Activated T-helper 1 cell treated with Interleukin-2 at 50 U/mL for 16 hours (primary cell): ENCODE measurements at regions not wholly inside any gene's neighbourhood (a gene's known extent, or its start where the extent isn't known, plus 50 kb on each side); places are given as distances from the start of the nearest gene placed in this dataset.

ENCODE experiments used
- DNase-seq: peaks from one replicate; pipeline ENCODE4 v3.0.0-alpha.2; 2020; ENCODE audit warnings: low read depth

DNA sequence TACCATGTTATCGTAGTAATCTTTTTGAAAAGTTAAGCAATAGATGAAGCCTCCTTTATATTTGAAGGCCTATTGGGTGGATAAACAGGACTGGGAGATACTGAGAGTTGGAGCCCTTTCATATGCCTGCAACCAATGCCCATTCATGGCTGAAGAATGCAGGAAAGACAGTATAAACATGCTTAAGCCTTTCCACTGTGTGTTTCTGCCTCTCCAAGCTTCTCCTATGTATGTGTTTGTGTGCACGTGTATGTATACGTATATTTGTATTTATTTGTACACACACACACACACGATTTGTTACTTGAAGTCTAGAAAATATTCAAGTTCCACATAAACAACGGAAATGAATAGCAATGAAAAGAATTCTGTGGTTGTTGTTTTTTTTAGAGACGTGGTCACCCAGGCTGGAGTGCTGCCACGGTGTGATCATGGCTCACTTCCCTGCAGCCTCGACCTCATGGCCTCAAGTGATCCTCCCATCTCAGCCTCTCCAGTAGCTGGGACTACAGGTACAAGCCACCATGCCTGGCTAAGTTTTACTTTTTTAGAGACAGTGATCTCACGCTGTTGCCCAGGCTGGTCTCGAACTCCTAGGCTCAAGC, 1453.5 kb downstream of the AACS start:
- no peak for DNase-seq

DNA sequence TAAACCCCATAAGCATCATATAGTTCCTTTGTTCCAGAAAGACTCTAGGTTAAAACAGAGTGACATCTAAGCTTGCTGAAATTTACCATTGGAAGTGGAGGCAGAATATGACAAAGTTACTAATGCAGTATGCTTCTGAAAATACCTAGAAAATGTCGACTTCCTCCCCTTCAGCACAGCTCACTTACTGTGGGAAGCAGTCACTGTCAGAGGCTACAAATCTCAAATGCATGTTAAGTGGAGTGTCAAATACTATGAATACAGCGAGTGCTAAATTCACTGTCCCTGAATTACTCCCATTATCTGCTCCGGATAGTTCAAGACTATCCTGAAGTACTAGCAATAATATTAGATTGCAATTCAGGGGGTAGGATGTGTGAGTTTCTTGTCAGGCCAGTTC, 1454.6 kb downstream of the AACS start:
- DNase-seq: no peak

DNA sequence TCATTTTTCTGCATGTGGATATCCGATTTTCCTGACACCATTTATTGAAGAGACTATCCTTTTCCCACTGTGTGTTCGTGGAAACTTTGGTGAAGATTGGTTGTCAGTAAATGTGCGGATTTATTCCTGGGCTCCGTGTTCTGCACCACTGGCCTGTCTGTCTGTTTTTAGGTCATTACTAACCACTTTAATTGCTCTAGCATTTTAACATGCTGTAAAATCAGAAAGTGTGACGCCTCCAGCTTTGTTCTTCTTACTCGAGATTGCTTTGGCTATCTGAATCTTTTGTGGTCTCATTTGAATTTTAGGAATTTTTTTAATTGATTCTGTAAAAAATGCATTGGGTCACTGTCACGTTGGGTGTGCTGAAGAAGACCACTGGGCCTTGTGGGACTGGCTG, 1458.7 kb downstream of the AACS start:
- DNase-seq: no peak

DNA sequence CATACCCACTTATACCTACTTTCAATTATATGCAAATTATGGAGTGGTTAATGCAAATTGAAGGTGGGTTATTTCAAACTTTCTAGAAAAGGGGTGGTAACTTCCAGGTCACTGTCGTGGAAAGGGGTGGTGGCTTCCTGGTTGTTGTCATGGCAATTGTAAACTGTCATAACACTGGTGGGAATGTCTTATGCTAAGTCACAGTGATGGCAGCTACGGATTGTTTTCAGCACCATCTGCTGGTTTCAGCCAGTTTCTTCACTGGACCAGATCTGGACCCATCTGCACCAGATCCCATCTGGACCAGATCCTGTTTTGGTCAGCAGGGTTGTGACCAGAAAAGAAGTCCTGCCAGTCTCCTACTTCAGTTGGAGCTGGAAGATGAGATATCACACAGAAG, 1469.3 kb downstream of the AACS start:
- no peak for DNase-seq

DNA sequence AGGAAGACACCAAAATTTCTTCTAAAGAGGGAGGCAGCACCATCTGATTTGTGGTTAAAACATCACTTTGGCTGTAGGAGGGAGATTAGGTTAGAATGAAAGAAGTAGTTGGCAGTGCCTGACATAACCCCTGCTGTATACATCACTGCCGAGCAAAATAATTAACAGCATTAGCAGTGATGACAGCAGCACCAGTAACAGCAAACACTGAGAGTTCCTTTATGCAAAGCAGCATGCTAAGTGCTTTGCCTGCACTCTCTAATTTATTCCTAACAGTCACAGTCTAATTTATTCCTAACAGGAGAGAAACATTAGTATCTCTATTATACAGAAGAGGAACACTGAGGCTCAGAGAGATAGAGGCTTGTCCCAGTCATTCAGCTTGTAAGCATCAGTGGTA, 1469.7 kb downstream of the AACS start:
- no peak for DNase-seq

DNA sequence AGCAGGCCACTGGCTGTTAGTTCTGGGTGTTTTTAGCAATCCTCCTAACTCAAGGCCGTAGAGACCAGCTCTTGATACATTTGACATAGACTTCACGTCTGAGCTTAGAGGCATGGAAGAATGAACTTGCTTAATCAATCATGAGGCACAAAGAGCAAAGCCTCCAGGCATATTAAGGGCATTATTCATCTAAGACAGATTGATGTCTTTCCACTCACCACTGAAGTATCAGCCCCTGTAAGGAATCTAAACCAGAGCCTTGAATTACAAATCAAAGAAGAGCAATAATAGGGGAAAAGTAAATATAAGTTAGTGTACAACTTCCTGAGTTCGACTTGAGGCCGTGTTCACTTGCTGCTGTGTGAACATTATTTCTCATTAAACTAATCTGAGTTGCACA, 1470.7 kb downstream of the AACS start:
- no peak for DNase-seq

DNA sequence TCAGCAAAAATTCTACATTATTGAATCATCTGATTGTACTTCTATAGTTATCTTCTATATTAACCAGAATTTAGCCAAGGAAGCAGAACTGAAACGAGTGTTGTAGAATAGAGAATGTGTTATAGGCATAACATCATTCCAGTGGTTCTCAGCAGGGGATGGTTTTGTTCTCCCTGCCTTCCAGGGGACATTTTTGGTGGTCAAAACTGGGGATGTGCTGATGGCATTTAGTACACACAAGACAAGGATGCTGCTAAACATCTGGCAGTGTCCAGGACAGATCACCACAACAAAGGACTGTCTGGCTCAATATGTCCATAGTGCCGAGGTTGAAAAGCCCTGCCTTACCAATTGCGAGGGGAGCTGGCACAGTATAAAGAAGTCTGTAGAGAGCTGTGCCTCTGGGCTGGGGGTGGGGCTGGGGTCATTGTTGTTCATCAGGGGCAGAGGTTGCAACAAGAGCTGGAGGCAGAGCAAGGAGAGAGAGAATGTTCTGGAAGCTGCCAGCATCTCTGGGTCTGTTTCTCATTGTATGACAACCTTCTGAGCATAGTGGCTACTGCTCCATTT, 1472.8 kb downstream of the AACS start:
- no peak for DNase-seq

DNA sequence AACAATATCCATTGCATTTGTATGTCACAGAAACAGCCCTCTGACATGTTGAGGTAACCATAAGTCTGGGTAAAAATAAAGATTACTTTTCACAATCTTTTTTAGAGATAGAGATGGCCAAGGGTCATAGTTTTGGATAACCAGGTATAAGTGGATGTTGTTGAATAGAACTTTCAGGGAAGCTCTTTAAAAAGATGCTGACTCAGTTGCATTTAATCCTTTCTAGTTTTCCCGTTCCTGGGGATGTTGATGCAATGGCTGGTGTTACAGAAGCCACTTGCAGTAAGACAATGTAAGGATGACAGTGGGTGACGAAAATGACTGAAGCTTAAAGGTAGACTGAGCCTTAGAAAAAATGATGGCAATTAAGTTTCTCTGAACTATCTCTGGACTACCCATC, 1473.7 kb downstream of the AACS start:
- DNase-seq: no peak

DNA sequence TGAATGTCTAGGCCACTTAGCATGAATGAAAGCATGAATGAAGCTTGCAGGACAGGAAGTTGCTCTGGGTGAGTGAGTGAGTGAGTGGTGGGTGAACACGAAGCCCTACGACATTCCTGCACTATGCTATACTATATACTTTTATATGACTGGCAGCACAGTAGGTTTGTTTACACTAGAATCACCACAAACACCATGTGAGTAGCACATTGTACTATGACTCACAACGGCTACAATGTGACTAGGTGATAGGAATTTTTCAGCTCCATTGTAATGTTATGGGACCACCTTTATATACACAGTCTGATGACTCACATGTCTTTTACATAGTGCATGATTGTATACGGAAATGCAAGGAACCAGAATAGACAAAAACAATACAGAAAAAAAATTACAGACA, 1480.2 kb downstream of the AACS start:
- DNase-seq: no peak

DNA sequence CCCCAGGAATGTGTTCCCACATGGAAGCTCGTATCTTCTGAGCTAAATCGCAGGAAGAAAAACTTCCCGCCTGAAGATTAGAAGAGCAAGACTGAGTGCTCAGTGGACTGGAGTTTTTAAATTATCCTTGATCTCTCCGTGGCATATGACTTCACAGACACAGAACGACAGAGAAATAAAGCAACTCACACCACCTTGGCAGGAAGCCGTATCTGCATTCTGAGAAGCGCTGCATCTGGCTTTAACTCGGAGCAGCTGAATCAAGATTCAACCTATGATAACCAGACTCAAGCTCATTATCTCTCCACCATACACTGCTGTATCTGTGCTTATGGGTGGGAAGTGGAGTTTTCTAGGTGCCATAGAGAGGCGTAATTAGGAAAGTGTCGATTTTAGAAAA, 1482.7 kb downstream of the AACS start:
- DNase-seq: no peak

DNA sequence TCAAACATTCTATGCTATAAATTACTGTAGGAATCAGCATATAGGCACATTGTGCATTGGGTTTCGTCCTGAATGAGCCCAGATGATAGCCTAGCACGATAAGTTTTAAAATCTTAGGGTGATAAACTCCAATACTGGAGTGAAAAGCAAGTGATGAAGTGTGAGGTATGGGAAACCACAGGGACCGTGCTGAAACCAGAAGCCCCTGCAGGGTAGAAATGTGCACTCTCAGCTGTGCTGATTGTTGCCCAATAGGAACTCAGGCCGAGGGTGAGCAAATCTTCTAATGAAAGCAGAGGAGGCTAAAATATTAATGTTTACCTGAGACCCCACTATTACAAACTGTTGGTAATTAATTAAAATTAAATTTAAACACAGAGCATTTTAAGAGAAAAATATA, 1486.6 kb downstream of the AACS start:
- no peak for DNase-seq

DNA sequence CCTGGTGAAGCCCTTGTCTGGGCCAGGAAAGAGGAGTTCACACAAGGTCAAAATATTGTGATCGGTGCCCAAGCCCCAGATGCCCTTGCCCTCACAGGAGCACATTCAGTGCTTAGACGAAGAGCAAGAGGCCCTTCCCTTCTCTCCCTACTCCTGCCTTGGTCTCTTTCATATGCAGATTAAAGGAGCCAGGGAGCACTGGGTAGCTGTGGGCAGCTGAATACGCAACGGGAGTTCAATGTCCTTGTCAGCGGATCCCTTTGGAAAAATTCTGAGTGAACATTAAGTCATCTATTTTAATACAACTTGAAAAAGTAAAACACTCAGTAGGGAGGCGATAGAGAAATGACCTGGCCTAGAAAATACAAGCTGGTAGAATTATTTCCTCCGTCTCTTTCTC, 1489.4 kb downstream of the AACS start:
- no peak for DNase-seq

DNA sequence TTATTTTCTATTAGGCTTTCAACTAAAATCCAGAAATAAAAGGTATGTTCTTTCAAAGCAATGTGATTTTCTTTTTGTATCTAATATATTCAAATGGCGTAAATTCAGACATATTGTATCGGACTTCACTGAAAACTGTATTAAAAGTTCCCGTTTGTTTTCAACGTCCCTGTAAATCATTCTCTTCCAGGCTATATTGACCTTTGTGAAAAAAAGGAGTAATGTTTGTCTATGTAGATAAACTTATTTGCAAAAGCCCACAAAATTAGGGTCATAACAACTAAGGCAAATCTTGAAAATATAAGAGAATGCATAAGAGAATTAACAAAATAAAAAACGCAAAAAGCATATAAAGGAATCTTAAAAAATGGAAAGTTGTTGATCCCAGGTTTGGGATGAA, 1492.4 kb downstream of the AACS start:
- no peak for DNase-seq

DNA sequence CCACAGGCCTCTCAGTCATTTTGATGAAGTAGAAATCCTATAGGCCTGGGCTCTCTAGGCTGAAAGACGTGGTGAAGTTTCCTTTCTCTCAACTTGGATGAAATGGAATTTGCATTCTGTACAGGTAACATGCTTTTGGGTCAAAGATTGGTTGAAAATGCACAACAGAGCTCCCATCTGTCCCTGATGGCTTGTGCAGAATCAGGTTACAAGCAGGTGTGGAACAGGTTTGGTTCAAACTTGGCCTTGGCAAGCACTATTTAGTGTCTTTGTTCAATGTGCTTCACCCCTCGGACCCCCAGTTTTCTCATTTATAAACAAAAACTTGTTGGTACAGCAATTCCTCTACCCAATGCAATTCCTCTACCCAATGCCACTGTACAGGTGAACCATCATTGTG, 1493.0 kb downstream of the AACS start:
- no peak for DNase-seq

DNA sequence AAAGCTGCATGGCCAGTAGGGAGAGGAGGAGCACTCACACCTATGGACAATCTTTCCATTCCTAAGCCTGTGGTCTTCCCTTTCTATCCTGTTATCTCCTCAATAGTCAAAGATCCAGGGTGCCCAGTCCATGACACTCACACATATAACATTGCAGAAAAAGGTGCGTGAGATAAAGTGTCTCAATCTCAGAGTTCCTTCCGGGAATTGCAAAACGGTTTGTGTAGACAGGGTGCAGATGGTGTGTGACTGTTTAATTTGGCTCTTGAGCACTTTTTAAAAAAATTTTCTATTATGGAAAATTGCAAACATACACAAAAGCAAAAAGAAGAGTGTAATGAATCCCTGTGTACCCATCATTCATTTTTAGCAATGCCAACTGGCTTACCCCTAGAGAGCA, 1493.6 kb downstream of the AACS start:
- no peak for DNase-seq

DNA sequence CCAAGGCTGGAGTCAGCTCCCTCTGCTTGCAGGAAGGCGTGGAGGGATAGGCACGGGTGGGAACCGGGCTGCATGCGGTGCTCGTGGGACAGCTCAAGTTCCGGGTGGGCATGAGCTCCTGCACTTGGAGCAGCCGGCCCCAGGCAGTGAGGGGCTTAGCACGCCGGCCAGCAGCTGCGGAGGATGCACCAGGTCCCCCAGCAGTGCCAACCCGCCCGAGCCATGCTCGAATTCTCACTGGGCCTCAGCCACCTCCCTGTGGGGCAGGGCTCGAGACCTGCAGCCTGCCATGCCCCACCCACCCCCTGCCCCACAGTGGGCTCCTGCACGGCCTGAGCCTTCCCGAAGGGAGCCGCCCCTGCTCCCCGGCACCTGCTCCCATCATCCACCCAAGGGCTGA, 1501.8 kb downstream of the AACS start:
- no peak for DNase-seq

DNA sequence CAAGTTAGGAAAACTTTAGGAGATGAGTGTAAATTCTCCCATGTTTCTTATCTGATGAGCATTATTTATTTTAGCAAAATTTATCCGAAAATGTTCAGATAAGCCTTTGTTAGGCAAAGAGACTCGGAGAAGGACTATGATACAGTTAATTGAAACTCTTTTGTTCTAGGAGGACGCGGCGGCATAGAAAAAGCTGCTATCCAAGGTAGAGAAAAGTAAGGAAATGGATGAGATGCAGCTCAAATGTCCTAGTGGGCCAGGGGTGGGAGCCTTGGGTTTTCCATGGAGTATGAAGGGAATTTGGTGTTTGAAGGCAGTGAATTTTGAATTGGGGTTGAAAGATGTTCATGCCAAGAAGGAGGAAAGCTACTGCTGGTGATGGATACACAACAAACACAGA, 1504.5 kb downstream of the AACS start:
- DNase-seq: no peak

DNA sequence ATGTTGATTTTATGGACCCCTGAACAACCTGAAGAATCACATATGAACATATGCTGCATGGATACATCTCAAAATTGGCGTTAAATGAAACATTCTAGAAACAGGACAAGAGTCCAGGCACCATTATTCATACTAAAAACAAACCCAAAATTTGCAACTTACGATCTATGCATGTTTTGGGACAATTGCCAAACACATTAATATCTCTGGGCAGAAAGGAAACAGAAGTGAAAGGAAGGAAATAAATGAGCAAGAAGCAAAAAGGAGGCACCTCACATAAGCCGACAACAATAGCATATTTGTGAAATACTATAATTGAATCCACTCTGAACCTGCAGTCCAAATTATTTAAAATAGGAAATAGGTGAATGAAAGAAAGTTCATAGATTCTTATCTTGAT, 1505.3 kb downstream of the AACS start:
- no peak for DNase-seq

DNA sequence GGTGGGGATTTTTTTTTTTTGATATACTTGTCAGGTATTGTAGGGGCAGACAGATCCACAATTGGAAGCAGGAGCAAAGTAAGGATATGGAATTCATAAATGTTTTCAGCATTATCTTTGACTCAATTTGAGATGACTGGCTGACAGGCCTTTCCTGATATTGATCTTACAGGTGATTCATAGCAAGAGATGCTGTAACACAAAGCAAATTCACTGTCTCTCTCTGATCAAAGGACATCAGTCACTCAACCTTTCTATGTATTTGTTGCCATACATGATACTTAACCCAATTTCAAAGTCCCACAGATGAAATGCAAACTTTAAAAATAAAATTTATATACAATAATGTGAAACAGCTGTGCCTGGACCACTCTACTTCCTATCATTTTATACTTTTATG, 1506.9 kb downstream of the AACS start:
- no peak for DNase-seq

DNA sequence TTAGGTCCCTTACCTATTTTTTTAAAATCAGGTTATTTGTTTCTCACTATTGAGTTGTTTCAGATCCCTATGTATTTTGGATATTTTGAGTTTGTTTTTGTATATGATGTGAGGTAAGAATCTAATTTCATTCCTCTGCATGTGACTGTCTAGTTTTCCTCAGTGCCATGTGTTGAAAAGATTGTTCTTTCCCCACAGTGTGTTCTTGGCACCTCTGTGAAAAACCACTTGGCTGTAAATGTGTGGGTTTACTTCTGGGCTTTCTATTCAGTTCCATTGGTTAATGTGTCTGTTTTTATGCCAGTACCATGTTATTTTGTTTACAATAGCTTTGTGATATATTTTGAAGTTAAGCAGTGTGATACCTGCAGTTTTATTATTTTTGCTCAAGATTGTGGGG, 1516.4 kb downstream of the AACS start:
- no peak for DNase-seq

DNA sequence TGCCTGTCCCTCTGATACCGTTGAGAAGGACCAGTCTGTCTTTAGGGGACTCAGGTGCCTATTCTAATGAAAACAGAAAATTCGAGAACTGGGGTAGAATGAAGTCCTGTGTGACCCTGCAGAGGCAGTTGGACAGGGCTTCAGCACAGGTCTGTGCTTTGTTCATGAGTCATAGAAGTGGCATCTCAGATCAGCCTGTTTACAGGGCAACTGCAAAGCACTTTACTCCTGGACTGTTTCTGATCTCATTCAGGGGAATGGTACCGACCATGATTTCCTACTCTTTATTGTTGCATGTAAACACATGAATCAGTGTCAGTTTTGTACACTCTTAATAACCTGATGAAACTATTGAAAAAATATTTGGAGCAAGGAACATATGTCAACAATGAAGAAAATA, 1517.0 kb downstream of the AACS start:
- no peak for DNase-seq

DNA sequence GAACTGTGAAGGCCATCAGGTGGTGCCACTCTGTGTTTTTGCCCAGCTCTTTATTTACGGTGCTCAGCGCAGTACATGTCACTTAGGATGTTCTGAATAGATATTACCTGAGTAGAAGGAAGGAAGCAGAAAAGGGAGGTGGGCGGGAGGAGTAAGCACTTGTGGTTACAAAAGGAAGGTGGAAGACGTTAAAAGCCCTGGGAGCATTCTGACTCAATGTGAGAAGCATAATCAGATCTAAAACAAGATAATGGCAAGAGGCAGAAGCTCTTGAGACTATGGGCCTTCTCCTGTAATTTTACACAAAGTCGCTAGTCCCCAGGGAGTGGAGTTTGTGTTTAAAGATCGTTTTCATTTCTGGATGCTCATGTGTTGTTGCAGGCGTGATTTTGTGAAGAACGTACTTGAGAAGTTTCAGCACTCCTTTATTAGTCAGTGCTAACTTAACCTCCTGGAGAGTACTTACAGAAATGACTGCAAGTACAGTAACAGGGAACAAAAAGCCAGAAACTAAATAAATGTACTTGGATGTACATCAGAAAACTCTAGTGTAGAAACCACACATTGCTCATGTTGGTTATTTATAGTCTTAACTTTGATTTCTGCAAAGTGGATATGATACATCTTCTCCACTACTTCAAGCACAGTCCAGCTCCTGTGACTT, 1523.5 kb downstream of the AACS start:
- no peak for DNase-seq

DNA sequence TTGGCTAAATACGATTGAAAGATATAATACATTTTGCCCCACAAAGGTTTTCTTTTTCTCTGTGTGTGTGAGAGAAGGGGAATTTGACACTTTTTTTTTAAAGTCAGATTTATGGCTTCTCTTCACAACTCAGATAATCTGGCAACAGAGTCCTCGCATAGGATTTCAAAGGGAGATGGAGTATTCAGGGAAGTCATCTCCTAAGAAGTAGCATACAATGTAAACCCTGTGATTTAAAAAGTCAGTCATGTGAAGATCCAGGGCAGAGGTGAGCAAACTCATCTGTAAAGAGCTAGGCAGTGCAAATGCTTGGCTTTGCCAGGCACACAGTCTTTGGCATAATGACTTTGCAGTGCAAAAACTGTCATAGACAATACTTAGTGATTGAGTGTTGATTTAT, 1526.3 kb downstream of the AACS start:
- DNase-seq: no peak
